ENCODE measurements at regions not wholly inside any gene's neighbourhood (a gene's known extent, or its start where the extent isn't known, plus 50 kb on each side); places are given as distances from the start of the nearest gene placed in this dataset.
"Not testable (repeated sequence)": the region's sequence is repeated elsewhere in the genome, so short reads cannot be mapped to it uniquely, and the experiment has no call there.

DNA sequence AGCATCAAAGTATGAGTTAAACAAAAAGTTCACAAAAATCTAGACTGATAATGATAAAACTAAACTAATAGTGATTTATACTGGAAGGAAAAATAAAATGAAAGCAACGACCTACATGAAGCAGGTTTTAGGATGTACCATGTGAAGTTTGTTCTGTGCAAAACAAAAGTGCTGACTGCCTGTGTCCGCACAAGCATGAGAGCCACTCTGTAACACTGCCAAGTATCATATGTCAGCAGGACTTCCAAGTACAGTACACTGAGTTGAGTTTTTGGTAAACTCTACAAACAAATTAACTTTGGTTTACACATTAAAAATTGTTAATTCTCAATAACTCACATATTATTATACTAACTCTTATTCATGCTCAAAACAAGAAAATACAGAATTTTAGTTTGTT is 459.0 kb downstream of the PDGFC start:
- H3K27ac Mint-ChIP-seq: no peak overlapping the region
- peaks cover 0 to 2% (median 1%) of the 10 kb centered on the region in 3 donors for H3K27me3 Mint-ChIP-seq (ENCODE audit: low read depth in 3 of 3)
- no peak overlapping the region for H3K4me3 Mint-ChIP-seq
- H3K36me3 Mint-ChIP-seq: peaks cover 0 to 2% (median 0%) of the 10 kb centered on the region in 3 donors
- DNase-seq: no peak
- H3K4me1 Mint-ChIP-seq: no peaks in the 10 kb centered on the region
- peaks cover 5 to 42% (median 15%) of the 10 kb centered on the region in 6 donors for H3K9me3 Mint-ChIP-seq

DNA sequence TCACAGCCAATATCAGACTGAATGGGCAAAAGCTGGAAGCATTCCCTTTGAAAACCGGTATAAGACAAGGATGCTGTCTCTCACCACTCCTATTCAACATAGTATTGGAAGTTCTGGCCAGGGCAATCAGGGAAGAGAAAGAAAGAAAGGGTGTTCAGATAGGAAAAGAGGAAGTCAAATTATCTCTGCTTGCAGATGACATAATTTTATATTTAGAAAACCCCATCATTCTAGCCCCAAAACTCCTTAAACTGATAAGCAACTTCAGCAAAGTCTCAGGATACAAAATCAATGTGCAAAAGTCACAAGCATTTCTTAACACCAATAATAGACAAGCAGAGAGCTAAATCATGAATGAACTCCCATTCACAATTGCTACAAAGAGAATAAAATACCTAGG is 461.7 kb downstream of the PDGFC start:
- H3K9me3 Mint-ChIP-seq: peaks cover 3 to 45% (median 14%) of the 10 kb centered on the region in 6 donors
- not testable (repeated sequence) for H3K36me3 Mint-ChIP-seq; H3K27me3 Mint-ChIP-seq (ENCODE audit: low read depth in 3 of 3); H3K27ac Mint-ChIP-seq; H3K4me1 Mint-ChIP-seq; DNase-seq; H3K4me3 Mint-ChIP-seq

GRCh38 chr4:156505341-156505955 is 466.2 kb downstream of the PDGFC start:
- Mint-ChIP-seq H3K36me3 (peaks cover 0 to 2% (median 0%) of the 10 kb centered on the region in 3 donors), H3K9me3 (peaks cover 11 to 61% (median 28%) of the 10 kb centered on the region in 6 donors), H3K4me3 (no peak overlapping the region), H3K27me3 (ENCODE audit: low read depth in 3 of 3) (peaks cover 0 to 2% (median 0%) of the 10 kb centered on the region in 3 donors), H3K4me1 (no peaks in the 10 kb centered on the region), H3K27ac (no peak overlapping the region)
- no peak for DNase-seq

GRCh38 chr4:156503119-156503518 is 468.5 kb downstream of the PDGFC start:
- no peaks in the 10 kb centered on the region for H3K4me1 Mint-ChIP-seq
- H3K4me3 Mint-ChIP-seq: no peak overlapping the region
- DNase-seq: no peak
- no peaks in the 10 kb centered on the region for H3K36me3 Mint-ChIP-seq
- H3K27me3 Mint-ChIP-seq (ENCODE audit: low read depth in 3 of 3): peaks cover 0 to 2% (median 0%) of the 10 kb centered on the region in 3 donors
- H3K27ac Mint-ChIP-seq: no peak overlapping the region
- peaks cover under 1 to 49% (median 30%) of the 10 kb centered on the region in 6 donors for H3K9me3 Mint-ChIP-seq

DNA sequence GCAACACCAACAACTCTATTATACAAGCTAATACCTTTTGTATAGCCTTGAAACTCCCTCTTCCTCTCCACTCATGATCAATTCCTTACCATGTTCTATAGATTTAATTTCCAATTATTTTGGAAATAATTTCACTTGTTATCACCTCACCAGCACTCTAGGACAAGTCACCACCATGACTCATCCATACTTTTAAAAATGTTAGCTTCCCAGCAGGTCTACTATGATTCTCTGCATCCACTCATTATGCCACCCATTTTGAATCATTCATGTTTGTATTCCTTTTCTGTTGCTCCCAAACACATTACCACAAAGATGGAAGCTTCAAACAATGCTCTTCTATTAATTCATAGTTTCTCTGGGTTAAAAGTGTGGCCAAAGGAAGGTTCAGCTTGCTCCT is 469.6 kb downstream of the PDGFC start:
- H3K27me3 Mint-ChIP-seq (ENCODE audit: low read depth in 3 of 3): peaks cover 0 to 2% (median 0%) of the 10 kb centered on the region in 3 donors
- H3K9me3 Mint-ChIP-seq: peaks cover 0 to 47% (median 26%) of the 10 kb centered on the region in 6 donors
- no peak for DNase-seq
- H3K4me1 Mint-ChIP-seq: no peaks in the 10 kb centered on the region
- no peaks in the 10 kb centered on the region for H3K36me3 Mint-ChIP-seq
- H3K4me3 Mint-ChIP-seq: no peak overlapping the region
- no peak overlapping the region for H3K27ac Mint-ChIP-seq

DNA sequence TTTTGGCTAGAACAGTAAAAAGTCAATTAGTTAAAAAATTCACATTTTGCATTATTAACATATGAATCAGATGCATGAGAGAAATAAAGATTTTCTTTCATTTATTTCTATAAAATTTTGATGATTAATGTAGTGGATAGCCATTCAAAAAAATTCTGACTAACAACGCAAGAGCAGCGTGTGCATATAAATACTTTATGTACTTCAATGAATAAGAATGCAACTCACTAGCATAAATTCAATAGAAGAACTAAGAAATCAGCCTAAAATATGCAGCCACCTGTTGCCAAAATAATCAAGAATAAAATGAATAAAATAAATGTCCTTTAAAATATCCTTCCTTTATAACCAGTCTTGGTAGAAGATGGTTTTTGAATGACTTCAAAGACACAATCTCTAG is 471.9 kb downstream of the PDGFC start:
- Mint-ChIP-seq H3K27me3 (ENCODE audit: low read depth in 3 of 3) (peaks cover 0 to 2% (median 0%) of the 10 kb centered on the region in 3 donors), H3K4me1 (no peaks in the 10 kb centered on the region), H3K27ac (no peak overlapping the region), H3K9me3 (peaks cover 5 to 49% (median 24%) of the 10 kb centered on the region in 6 donors), H3K4me3 (no peak overlapping the region), H3K36me3 (no peaks in the 10 kb centered on the region)
- no peak for DNase-seq

- DNase-seq: no peak
- no peaks in the 10 kb centered on the region for H3K27me3 Mint-ChIP-seq (ENCODE audit: low read depth in 3 of 3)
- H3K4me1 Mint-ChIP-seq: no peaks in the 10 kb centered on the region
- no peak overlapping the region for H3K4me3 Mint-ChIP-seq
- peaks cover 5 to 39% (median 15%) of the 10 kb centered on the region in 6 donors for H3K9me3 Mint-ChIP-seq
- no peak overlapping the region for H3K27ac Mint-ChIP-seq
- no peaks in the 10 kb centered on the region for H3K36me3 Mint-ChIP-seq
Observed at GRCh38 chr4:156497486-156497885, 474.1 kb downstream of the PDGFC start.

- H3K36me3 Mint-ChIP-seq: no peaks in the 10 kb centered on the region
- H3K4me1 Mint-ChIP-seq: no peaks in the 10 kb centered on the region
- H3K27ac Mint-ChIP-seq: no peak overlapping the region
- no peak for DNase-seq
- H3K9me3 Mint-ChIP-seq: peaks cover 5 to 37% (median 12%) of the 10 kb centered on the region in 6 donors
- no peak overlapping the region for H3K4me3 Mint-ChIP-seq
- H3K27me3 Mint-ChIP-seq (ENCODE audit: low read depth in 3 of 3): no peaks in the 10 kb centered on the region
Observed at GRCh38 chr4:156496797-156497196, 474.8 kb downstream of the PDGFC start.

GRCh38 chr4:156495836-156496235 is 475.8 kb downstream of the PDGFC start:
- no peaks in the 10 kb centered on the region for H3K4me1 Mint-ChIP-seq
- no peak for DNase-seq
- no peak overlapping the region for H3K27ac Mint-ChIP-seq
- peaks cover 5 to 35% (median 6%) of the 10 kb centered on the region in 6 donors for H3K9me3 Mint-ChIP-seq
- H3K4me3 Mint-ChIP-seq: no peak overlapping the region
- no peaks in the 10 kb centered on the region for H3K36me3 Mint-ChIP-seq
- H3K27me3 Mint-ChIP-seq (ENCODE audit: low read depth in 3 of 3): peaks cover 0 to 4% (median 0%) of the 10 kb centered on the region in 3 donors

DNA sequence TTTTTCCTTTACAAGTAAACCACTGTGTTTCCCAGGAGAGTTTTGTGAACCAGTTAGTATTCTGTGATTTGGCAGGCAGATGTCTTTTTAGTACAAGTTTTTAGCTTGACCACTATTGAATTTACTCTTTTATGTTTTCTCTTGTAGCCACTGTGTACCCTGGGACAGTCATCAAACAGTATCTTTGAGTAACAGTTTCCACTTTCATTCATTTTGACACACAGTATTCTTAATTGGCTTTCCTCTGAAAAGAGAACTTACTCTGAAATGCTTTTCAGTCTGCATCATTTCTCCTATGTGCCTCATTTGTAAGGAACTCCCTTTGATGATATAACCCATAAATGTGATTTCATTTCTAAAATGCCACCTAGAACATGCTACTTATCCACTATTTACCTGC is 476.5 kb downstream of the PDGFC start:
- no peak overlapping the region for H3K27ac Mint-ChIP-seq
- H3K36me3 Mint-ChIP-seq: no peaks in the 10 kb centered on the region
- H3K4me3 Mint-ChIP-seq: no peak overlapping the region
- no peaks in the 10 kb centered on the region for H3K4me1 Mint-ChIP-seq
- peaks cover 0 to 4% (median 0%) of the 10 kb centered on the region in 3 donors for H3K27me3 Mint-ChIP-seq (ENCODE audit: low read depth in 3 of 3)
- H3K9me3 Mint-ChIP-seq: peaks cover 3 to 38% (median 9%) of the 10 kb centered on the region in 6 donors
- no peak for DNase-seq

DNA sequence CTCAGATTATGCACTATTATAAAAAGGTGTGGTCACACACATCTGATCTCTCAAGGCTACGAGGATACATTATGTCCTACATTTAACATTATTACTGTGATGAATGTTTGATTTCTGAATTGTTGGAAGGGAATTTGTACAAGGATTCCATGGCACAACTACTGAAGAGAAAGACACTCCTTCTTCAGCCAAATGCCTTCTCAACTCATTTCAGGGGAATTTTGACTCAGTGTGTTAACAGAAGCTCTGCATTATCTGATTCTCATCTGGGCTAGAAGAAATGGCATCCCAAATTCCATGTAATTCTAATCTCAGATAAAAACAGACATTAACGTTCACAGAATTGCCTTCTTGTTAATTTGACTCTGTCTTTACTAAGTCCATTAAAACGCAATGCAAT is 477.7 kb downstream of the PDGFC start:
- no peaks in the 10 kb centered on the region for H3K36me3 Mint-ChIP-seq
- DNase-seq: no peak
- H3K4me1 Mint-ChIP-seq: no peaks in the 10 kb centered on the region
- H3K27me3 Mint-ChIP-seq (ENCODE audit: low read depth in 3 of 3): peaks cover 0 to 4% (median 0%) of the 10 kb centered on the region in 3 donors
- peaks cover 3 to 49% (median 9%) of the 10 kb centered on the region in 6 donors for H3K9me3 Mint-ChIP-seq
- H3K27ac Mint-ChIP-seq: no peak overlapping the region
- no peak overlapping the region for H3K4me3 Mint-ChIP-seq

DNA sequence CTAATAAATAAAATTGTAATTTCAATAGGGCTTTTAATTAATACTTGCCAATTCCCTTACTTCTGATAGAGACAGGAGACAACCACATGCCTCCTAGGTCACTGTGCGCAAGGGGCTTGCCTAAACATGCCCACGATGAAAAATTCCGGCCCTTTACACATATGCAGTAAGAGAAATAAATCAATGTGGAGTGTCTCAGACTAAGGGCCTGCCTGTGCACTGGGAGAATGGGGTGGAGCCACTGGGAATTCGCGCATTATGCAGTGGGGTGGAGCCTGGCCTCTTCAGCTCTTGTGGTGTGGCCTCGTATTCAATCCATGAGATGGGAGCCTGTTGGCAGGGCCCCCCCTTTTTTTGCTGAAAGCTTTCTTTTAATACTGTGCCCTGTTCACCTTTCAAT is 484.5 kb downstream of the PDGFC start:
- Mint-ChIP-seq H3K4me3 (no peak overlapping the region), H3K27me3 (ENCODE audit: low read depth in 3 of 3) (peaks cover 0 to 8% (median 4%) of the 10 kb centered on the region in 3 donors), H3K4me1 (no peaks in the 10 kb centered on the region), H3K27ac (no peak overlapping the region), H3K36me3 (no peaks in the 10 kb centered on the region), H3K9me3 (peaks cover 2 to 43% (median 10%) of the 10 kb centered on the region in 6 donors)
- no peak for DNase-seq

DNA sequence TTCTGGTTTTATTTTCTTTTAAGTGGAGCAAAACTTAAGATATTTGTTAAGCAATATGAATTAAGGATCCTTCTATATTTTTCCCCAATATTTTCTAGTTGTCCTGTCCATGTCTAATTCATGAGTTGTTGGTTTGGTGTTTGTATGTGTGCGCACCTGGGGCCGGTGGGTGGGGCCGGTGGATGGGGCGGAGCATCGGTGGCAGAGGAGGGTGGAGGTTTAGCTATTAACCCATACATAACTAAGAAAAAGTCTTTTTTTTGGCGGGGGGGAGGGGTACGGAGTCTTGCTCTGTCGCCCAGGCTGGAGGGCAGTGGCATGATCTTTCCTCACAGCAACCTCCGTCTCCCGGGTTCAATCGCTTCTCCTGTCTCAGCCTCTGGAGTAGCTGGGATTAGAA is 489.8 kb downstream of the PDGFC start:
- DNase-seq: no peak
- H3K27ac Mint-ChIP-seq: no peak overlapping the region
- no peaks in the 10 kb centered on the region for H3K36me3 Mint-ChIP-seq
- peaks cover 0 to 6% (median 0%) of the 10 kb centered on the region in 3 donors for H3K27me3 Mint-ChIP-seq (ENCODE audit: low read depth in 3 of 3)
- H3K4me1 Mint-ChIP-seq: no peaks in the 10 kb centered on the region
- no peak overlapping the region for H3K4me3 Mint-ChIP-seq
- H3K9me3 Mint-ChIP-seq: peaks cover 1 to 13% (median 7%) of the 10 kb centered on the region in 6 donors

DNA sequence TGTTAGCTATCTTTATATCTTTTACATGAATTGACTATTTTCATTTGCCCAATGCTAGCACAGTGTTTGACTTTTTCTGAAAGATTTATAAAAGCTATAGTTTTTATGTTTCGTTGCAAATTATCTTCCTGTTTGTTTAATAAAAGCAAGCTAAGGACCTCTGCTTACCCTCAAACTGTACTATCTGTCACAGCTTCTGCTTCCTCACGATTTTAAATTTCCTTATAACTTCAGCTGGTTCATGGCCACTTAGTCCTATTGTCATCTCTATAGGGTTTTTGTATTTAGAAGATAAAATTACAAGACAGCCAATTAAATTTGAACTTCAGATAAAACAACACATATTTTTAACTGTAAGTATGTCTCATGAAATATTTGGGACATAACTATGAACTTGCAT is 494.0 kb downstream of the PDGFC start:
- no peak overlapping the region for H3K27ac Mint-ChIP-seq
- H3K36me3 Mint-ChIP-seq: no peaks in the 10 kb centered on the region
- DNase-seq: no peak
- H3K4me1 Mint-ChIP-seq: no peaks in the 10 kb centered on the region
- H3K27me3 Mint-ChIP-seq (ENCODE audit: low read depth in 3 of 3): no peaks in the 10 kb centered on the region
- H3K4me3 Mint-ChIP-seq: no peak overlapping the region
- peaks cover 2 to 12% (median 4%) of the 10 kb centered on the region in 6 donors for H3K9me3 Mint-ChIP-seq

DNA sequence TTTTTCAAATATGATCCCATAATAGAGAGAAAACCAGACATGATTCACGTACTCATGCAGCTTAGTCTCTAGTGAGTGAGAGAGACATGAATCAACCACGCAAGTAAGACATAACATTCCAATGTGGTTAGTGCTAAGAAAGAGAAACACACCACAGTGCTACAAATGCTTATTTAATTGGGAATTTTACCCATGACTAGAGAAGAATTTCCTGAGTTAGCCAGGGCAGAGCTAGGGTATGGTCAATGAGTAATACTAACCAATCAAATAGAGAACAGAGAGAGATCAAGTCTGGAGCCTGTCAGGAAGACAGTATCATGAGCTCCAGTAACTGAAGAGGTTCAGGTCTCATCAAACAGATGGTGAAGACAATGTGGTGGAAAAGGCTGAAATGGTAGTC is 495.2 kb downstream of the PDGFC start:
- H3K27ac Mint-ChIP-seq: no peak overlapping the region

More for the DNA sequence above, 495.2 kb downstream of the PDGFC start:
- DNase-seq: no peak
- Mint-ChIP-seq H3K36me3 (no peaks in the 10 kb centered on the region), H3K4me3 (no peak overlapping the region), H3K27me3 (ENCODE audit: low read depth in 3 of 3) (no peaks in the 10 kb centered on the region), H3K9me3 (peaks cover 2 to 12% (median 4%) of the 10 kb centered on the region in 6 donors), H3K4me1 (no peaks in the 10 kb centered on the region)
